ENCODE measurements at regions not wholly inside any gene's neighbourhood (a gene's known extent, or its start where the extent isn't known, plus 50 kb on each side); places are given as distances from the start of the nearest gene placed in this dataset.
"Not testable (repeated sequence)": the region's sequence is repeated elsewhere in the genome, so short reads cannot be mapped to it uniquely, and the experiment has no call there.

DNA sequence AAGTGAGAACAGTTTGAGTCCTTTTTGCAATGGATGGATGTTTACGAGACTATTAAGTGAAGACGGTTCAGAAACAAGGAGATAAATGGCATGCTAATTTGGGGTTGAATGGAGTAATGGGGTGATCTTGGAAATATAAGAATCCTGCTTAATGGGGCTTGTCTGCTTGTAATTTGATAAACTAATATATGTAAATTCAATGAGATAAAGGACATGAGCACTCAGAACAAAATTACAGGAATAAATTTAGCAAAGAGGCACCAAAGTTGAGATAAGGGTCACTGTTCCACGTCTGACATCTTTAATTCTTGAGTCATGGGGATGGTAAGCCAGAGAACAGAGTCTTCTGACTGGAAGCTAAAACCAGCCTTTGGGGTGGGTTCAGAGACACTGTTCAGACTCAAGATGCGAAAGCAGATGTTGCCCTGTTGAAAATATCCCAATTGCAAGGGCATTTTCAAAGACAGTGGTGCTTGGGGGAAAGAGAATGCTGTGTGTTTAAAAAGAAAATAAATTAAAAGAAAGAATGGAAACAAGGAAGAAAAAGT, 67.8 kb upstream of the CHRNB4 start:
- H3K4me3 ChIP-seq (ENCODE audit: low read length in 2 of 2) = no peak overlapping the region
- 96% methylated on average over 4 of the region's 4 CpGs for WGBS

DNA sequence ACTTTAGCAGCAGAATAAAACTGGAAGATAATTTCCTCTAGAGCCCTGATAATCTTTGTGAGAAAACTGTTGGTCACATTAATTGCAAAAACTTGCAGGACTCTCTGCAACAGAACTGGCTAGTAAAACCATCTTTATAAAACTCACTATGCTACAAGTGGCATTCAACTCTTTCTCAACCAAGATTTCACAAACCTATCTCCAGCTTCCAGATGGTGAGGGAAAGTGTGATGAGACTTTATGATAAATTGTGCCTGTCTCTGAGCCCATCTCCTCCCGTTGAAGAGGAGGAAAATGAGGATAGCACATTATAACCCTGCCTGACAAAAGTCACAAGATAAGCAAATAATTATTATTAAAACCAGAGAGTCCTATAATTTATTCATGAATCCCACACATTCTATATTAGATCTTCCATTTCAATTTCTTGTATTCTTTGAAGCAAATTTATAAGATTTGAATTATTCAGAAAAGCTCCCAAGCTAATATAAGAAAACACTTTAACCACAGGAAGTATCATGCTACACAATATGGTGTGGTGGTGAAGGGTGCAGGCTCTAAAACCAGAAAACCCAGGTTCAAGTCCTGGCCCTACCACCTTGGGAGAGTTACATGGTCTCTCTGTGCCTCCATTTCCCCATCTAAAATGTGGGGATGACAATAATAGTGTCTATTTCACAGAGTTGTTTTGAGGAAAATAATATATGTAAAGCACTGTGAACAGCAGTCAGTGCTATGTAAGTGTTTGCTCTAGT, 65.6 kb upstream of the CHRNB4 start:
- H3K4me3 ChIP-seq (ENCODE audit: low read length in 2 of 2); DNase-seq (ENCODE audit: low read depth in 6 of 9, low spot score in 9 of 9); H3K36me3 ChIP-seq (ENCODE audit: control insufficient read depth in 2 of 2, insufficient read depth in 2 of 2, low read length in 1 of 2); H3K9me3 ChIP-seq (ENCODE audit: control insufficient read depth in 2 of 2, insufficient read depth in 1 of 2, low read length in 1 of 2); H3K27ac ChIP-seq (ENCODE audit: low read depth in 1 of 2, low read length in 1 of 2): not testable (repeated sequence)
- Histone ChIP-seq H3K27me3 (ENCODE audit: control insufficient read depth in 2 of 2, insufficient read depth in 1 of 2, low read length in 1 of 2) (peaks cover 0 to 16% of the 10 kb centered on the region in 2 donors), H3K4me1 (ENCODE audit: control insufficient read depth in 2 of 2, insufficient read depth in 2 of 2, low read length in 2 of 2) (peaks cover 8 to 17% of the 10 kb centered on the region in 2 donors)
- 55% methylated on average over 1 of the region's 1 CpG for WGBS

More for the DNA sequence above, 67.8 kb upstream of the CHRNB4 start:
- no peaks in the 10 kb centered on the region for H3K36me3 ChIP-seq (ENCODE audit: control insufficient read depth in 2 of 2, insufficient read depth in 2 of 2, low read length in 1 of 2)
- H3K27me3 ChIP-seq (ENCODE audit: control insufficient read depth in 2 of 2, insufficient read depth in 1 of 2, low read length in 1 of 2) = peaks cover 0 to 16% of the 10 kb centered on the region in 2 donors
- H3K9me3 ChIP-seq (ENCODE audit: control insufficient read depth in 2 of 2, insufficient read depth in 1 of 2, low read length in 1 of 2) = peaks cover 0 to 7% of the 10 kb centered on the region in 2 donors
- no peak overlapping the region for H3K27ac ChIP-seq (ENCODE audit: low read depth in 1 of 2, low read length in 1 of 2)
- peaks cover 4 to 9% of the 10 kb centered on the region in 2 donors for H3K4me1 ChIP-seq (ENCODE audit: control insufficient read depth in 2 of 2, insufficient read depth in 2 of 2, low read length in 2 of 2)
- peak in 1 of 9 donors; percentile 16 for DNase-seq (ENCODE audit: low read depth in 6 of 9, low spot score in 9 of 9)

DNA sequence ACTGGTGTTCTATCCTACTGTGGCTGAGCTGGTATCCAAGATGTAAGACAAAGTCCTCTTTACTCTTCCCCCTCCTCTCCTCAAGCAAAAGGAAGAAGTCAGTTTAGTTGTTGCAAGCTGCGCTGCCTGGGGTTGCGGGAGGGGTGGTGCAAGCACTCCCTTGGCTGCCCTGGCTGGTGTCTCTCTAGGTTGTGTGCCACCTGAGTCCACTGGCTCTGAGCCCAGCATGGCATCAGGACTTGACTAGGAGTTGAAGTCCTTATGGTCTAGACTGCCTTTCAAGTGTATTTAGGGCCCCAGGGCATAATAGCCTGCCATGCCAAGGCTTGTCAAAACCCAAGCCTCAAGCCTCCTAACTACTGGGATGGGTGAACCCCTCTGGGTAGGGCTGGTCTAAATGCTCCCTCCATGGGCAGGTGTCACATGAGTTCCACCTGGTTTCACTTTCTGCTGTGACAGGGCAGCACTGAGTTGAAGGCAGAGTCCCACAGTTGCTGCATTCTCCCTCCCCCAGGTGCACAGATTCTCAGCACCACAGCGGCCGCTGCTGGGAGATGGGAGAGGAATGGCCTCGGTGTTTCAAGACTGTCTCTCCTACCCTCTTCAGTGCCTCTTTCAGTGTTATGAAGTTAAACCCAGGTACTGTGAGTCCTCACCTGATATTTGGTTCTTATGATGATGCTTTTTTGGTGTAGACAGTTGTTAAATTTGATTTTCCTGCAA, 62.5 kb upstream of the CHRNB4 start:
- 88% methylated on average over 5 of the region's 5 CpGs for WGBS
- peak in 6 of 9 donors; percentile 14 to 61 (median 31) for DNase-seq (ENCODE audit: low read depth in 6 of 9, low spot score in 9 of 9)
- H3K36me3 ChIP-seq (ENCODE audit: control insufficient read depth in 2 of 2, insufficient read depth in 2 of 2, low read length in 1 of 2); H3K27ac ChIP-seq (ENCODE audit: low read depth in 1 of 2, low read length in 1 of 2); H3K9me3 ChIP-seq (ENCODE audit: control insufficient read depth in 2 of 2, insufficient read depth in 1 of 2, low read length in 1 of 2); H3K4me3 ChIP-seq (ENCODE audit: low read length in 2 of 2); H3K27me3 ChIP-seq (ENCODE audit: control insufficient read depth in 2 of 2, insufficient read depth in 1 of 2, low read length in 1 of 2): not testable (repeated sequence)
- H3K4me1 ChIP-seq (ENCODE audit: control insufficient read depth in 2 of 2, insufficient read depth in 2 of 2, low read length in 2 of 2) = peaks cover 8 to 14% of the 10 kb centered on the region in 2 donors

DNA sequence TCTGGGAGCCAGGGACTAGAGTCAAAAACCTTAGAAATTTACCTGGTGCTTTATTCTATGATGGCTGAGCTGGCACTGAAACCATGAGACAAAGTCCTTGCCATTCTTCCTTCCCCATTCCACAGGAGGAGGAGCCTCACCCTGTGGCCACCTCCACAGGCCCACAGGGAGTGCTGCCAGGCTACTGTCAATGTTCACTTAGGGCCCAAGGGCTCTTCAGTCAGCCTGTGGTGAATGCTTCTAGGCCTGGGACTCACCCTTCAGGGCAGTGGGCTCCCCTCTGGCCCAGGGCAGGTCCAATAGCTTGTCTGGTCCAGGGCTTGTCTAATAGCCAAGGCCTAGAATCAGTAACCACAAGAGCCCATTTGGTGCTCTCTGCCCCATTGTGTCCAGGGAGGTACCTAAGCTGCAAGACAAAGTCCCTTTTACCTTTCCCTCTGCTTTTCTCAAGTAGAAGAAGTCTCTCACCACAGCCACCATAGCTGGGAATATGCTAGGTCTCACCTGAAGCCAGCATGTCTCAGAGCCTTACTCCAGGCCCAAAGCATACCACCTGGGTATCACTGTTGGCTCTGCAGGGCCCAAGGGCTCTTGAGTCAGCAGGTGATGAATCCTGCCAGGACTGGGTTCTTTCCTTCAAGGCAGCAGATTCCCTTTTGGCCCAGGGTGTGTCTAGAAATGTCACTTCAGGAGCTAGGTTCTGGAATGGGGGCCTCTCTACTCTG, 61.8 kb upstream of the CHRNB4 start:
- Histone ChIP-seq H3K36me3 (ENCODE audit: control insufficient read depth in 2 of 2, insufficient read depth in 2 of 2, low read length in 1 of 2) (no peaks in the 10 kb centered on the region), H3K27me3 (ENCODE audit: control insufficient read depth in 2 of 2, insufficient read depth in 1 of 2, low read length in 1 of 2) (peaks cover 0 to 5% of the 10 kb centered on the region in 2 donors), H3K27ac (ENCODE audit: low read depth in 1 of 2, low read length in 1 of 2) (no peak overlapping the region), H3K4me1 (ENCODE audit: control insufficient read depth in 2 of 2, insufficient read depth in 2 of 2, low read length in 2 of 2) (peaks cover 8 to 14% of the 10 kb centered on the region in 2 donors), H3K9me3 (ENCODE audit: control insufficient read depth in 2 of 2, insufficient read depth in 1 of 2, low read length in 1 of 2) (peaks cover 0 to 7% of the 10 kb centered on the region in 2 donors), H3K4me3 (ENCODE audit: low read length in 2 of 2) (no peak overlapping the region)
- no peak for DNase-seq (ENCODE audit: low read depth in 6 of 9, low spot score in 9 of 9)

DNA sequence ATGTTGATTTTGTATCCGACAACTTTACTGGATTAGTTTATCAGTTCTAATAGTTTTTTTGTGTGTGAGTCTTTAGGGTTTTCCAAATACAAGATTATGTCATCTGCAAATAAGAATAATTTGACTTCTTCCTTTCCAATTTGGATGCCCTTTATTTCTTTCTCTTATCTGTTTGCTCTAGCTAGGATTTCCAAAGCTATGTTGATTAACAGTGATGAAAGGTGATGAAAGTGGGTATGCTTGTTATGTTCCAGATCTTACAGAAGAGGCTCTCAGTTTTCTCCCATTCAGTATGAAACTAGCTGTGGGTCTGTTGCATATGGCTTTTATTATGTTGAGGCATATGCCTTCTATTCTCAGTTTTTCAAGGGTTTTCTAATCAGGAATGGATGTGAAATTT, 56.4 kb upstream of the CHRNB4 start:
- H3K9me3 ChIP-seq (ENCODE audit: control insufficient read depth in 2 of 2, insufficient read depth in 1 of 2, low read length in 1 of 2) = no peaks in the 10 kb centered on the region
- H3K27me3 ChIP-seq (ENCODE audit: control insufficient read depth in 2 of 2, insufficient read depth in 1 of 2, low read length in 1 of 2) = peaks cover 0 to 3% of the 10 kb centered on the region in 2 donors
- peaks cover 3 to 9% of the 10 kb centered on the region in 2 donors for H3K4me1 ChIP-seq (ENCODE audit: control insufficient read depth in 2 of 2, insufficient read depth in 2 of 2, low read length in 2 of 2)
- no peak for DNase-seq (ENCODE audit: low read depth in 6 of 9, low spot score in 9 of 9)
- H3K36me3 ChIP-seq (ENCODE audit: control insufficient read depth in 2 of 2, insufficient read depth in 2 of 2, low read length in 1 of 2) = no peaks in the 10 kb centered on the region
- no peak overlapping the region for H3K4me3 ChIP-seq (ENCODE audit: low read length in 2 of 2)
- WGBS = 97% methylated on average over 1 of the region's 1 CpG
- no peak overlapping the region for H3K27ac ChIP-seq (ENCODE audit: low read depth in 1 of 2, low read length in 1 of 2)

DNA sequence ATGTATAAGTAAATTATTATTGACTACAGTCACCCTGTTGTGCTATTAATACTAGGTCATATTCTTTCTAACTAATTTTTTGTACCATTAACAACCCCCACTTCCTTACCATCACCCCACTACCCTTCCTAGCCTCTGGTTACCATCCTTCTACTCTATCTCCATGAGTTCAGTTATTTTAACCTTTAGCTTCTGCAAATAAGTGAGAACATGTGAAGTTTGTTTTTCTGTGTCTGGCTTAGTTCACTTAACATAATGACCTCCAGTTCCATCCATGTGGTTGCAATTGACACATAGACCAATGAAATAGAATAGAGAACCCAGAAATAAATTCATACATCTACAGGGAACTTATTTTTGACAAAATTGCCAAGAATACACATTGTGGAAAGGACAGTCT, 55.4 kb upstream of the CHRNB4 start:
- H3K36me3 ChIP-seq (ENCODE audit: control insufficient read depth in 2 of 2, insufficient read depth in 2 of 2, low read length in 1 of 2) = no peaks in the 10 kb centered on the region
- DNase-seq (ENCODE audit: low read depth in 6 of 9, low spot score in 9 of 9) = no peak
- no peak overlapping the region for H3K27ac ChIP-seq (ENCODE audit: low read depth in 1 of 2, low read length in 1 of 2)
- H3K27me3 ChIP-seq (ENCODE audit: control insufficient read depth in 2 of 2, insufficient read depth in 1 of 2, low read length in 1 of 2) = peaks cover 0 to 3% of the 10 kb centered on the region in 2 donors
- H3K4me1 ChIP-seq (ENCODE audit: control insufficient read depth in 2 of 2, insufficient read depth in 2 of 2, low read length in 2 of 2) = peaks cover 3 to 11% of the 10 kb centered on the region in 2 donors
- no peaks in the 10 kb centered on the region for H3K9me3 ChIP-seq (ENCODE audit: control insufficient read depth in 2 of 2, insufficient read depth in 1 of 2, low read length in 1 of 2)
- H3K4me3 ChIP-seq (ENCODE audit: low read length in 2 of 2) = no peak overlapping the region

DNA sequence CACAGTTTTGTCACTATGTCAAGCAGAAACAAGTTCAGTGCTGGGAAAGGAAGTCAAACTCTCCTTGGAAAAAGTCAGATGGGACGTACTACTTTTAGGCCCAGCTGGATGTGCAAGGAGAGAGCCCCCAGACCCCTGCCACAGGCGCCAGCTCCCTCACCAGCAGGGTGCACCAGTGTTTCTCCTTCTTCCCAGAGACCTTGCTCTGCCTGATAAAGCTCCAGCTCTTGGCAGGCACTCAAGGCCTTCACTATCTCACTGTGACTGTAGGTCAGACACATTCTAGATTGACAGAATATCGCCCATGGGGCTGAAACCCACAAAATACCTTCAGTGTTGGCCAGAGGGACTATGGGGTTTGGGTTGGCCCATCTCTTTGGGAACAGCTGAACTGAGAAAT, 54.8 kb upstream of the CHRNB4 start:
- WGBS = 93% methylated on average over 3 of the region's 3 CpGs
- H3K4me1 ChIP-seq (ENCODE audit: control insufficient read depth in 2 of 2, insufficient read depth in 2 of 2, low read length in 2 of 2) = peaks cover 3 to 11% of the 10 kb centered on the region in 2 donors

DNA sequence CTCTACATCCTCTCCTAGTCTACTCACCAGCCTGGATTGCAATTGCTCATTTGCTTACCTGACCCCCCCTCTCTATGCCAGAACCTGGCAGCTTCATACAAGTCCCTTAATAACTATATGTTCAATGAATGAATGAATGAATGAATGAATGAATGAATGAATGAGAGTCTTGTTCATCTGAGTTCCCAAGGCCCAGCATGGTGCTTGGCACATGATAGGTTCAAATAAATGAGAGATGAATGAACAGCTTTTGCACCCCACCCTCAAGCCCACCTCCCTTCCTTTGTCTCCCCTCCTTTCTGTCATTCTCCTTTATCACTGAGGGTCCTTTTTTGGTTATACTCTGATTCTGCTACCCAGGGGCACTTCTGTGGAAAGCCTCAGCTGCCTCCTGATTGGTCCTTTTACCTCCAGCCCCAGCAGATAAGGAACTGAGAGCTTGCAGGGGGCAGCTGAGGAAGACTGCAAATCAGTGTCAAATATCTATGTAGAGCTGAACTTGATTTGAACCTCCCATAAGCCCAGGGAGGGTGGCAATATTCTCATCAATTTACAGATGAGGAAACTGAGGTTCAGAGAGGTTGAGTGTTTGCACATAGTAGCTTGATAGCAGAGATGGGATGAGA, 54.1 kb upstream of the CHRNB4 start:
- peaks cover 3 to 11% of the 10 kb centered on the region in 2 donors for H3K4me1 ChIP-seq (ENCODE audit: control insufficient read depth in 2 of 2, insufficient read depth in 2 of 2, low read length in 2 of 2)
- no peak for DNase-seq (ENCODE audit: low read depth in 6 of 9, low spot score in 9 of 9)

More for the DNA sequence above, 54.8 kb upstream of the CHRNB4 start:
- Histone ChIP-seq H3K4me3 (ENCODE audit: low read length in 2 of 2) (no peak overlapping the region), H3K9me3 (ENCODE audit: control insufficient read depth in 2 of 2, insufficient read depth in 1 of 2, low read length in 1 of 2) (no peaks in the 10 kb centered on the region), H3K27ac (ENCODE audit: low read depth in 1 of 2, low read length in 1 of 2) (no peak overlapping the region), H3K27me3 (ENCODE audit: control insufficient read depth in 2 of 2, insufficient read depth in 1 of 2, low read length in 1 of 2) (peaks cover 0 to 3% of the 10 kb centered on the region in 2 donors), H3K36me3 (ENCODE audit: control insufficient read depth in 2 of 2, insufficient read depth in 2 of 2, low read length in 1 of 2) (no peaks in the 10 kb centered on the region)
- no peak for DNase-seq (ENCODE audit: low read depth in 6 of 9, low spot score in 9 of 9)

More for the DNA sequence above, 54.1 kb upstream of the CHRNB4 start:
- no peak overlapping the region for H3K27ac ChIP-seq (ENCODE audit: low read depth in 1 of 2, low read length in 1 of 2)
- H3K9me3 ChIP-seq (ENCODE audit: control insufficient read depth in 2 of 2, insufficient read depth in 1 of 2, low read length in 1 of 2) = no peaks in the 10 kb centered on the region
- peaks cover 0 to 3% of the 10 kb centered on the region in 2 donors for H3K27me3 ChIP-seq (ENCODE audit: control insufficient read depth in 2 of 2, insufficient read depth in 1 of 2, low read length in 1 of 2)
- no peak overlapping the region for H3K4me3 ChIP-seq (ENCODE audit: low read length in 2 of 2)
- H3K36me3 ChIP-seq (ENCODE audit: control insufficient read depth in 2 of 2, insufficient read depth in 2 of 2, low read length in 1 of 2) = no peaks in the 10 kb centered on the region
